ENCODE measurements at regions not wholly inside any gene's neighbourhood (a gene's known extent, or its start where the extent isn't known, plus 50 kb on each side); places are given as distances from the start of the nearest gene placed in this dataset.

DNA sequence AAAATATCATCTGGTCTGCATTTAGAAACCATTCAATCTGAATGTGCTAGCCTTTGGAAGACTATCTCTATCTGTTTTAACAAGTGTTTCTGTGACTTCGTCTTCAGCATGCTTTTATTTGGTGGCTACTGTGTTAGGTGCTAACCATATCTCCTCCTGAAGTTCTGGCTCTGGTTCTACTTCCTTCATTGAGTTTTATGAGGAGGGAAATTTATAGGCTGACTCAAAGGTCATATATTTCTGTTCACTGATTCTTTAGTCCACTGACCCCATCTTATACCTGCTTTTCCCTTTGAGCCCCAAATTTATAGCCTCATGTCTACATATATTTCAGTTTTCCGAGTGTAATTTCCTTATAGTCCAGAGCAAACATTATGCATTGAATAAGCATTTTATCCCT is 295.0 kb upstream of the RASGRP1 start:
- TF ChIP-seq, protein P1, sequence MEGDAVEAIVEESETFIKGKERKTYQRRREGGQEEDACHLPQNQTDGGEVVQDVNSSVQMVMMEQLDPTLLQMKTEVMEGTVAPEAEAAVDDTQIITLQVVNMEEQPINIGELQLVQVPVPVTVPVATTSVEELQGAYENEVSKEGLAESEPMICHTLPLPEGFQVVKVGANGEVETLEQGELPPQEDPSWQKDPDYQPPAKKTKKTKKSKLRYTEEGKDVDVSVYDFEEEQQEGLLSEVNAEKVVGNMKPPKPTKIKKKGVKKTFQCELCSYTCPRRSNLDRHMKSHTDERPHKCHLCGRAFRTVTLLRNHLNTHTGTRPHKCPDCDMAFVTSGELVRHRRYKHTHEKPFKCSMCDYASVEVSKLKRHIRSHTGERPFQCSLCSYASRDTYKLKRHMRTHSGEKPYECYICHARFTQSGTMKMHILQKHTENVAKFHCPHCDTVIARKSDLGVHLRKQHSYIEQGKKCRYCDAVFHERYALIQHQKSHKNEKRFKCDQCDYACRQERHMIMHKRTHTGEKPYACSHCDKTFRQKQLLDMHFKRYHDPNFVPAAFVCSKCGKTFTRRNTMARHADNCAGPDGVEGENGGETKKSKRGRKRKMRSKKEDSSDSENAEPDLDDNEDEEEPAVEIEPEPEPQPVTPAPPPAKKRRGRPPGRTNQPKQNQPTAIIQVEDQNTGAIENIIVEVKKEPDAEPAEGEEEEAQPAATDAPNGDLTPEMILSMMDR (IDR thresholded peaks at IDR 0.05; ENCODE audit: insufficient read depth, low read length, poor library complexity, severe bottlenecking): no peak
- TF ChIP-seq EZH2phosphoT487 (conservative IDR thresholded peaks at IDR 0.05; ENCODE audit: low read length): no peak

Measured in SU-DHL-6 (cell line).